ENCODE measurements at regions not wholly inside any gene's neighbourhood (a gene's known extent, or its start where the extent isn't known, plus 50 kb on each side); places are given as distances from the start of the nearest gene placed in this dataset.
"Not testable (repeated sequence)": the region's sequence is repeated elsewhere in the genome, so short reads cannot be mapped to it uniquely, and the experiment has no call there.

DNA sequence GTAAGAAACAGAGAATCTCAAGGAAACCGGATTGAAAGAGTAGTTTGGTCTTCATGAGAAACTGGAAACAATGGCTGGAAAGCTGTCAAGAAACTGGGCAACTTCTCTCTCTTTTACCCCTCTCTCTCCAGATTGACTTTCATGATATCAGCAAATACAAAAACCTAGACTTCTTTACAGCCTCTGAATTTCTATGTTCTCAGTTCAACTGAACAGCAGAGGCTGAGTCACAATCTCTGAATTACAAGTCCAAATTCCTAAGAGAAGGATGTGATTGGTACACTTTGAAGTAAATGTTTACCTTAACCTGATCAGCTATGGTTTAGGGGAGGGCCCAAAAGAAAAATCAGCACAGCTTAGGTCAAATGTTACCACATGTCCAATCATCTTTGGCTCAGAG lies 974.9 kb downstream of the RPA4 start:
- no peak for DNase-seq (ENCODE audit: low spot score)

GRCh38 chrX:97860226-97860625 lies 976.5 kb downstream of the RPA4 start:
- DNase-seq (ENCODE audit: low spot score): no peak

GRCh38 chrX:97863261-97863660 lies 979.6 kb downstream of the RPA4 start:
- DNase-seq (ENCODE audit: low spot score): no peak

GRCh38 chrX:97867266-97867665 lies 983.6 kb downstream of the RPA4 start:
- DNase-seq (ENCODE audit: low spot score): no peak

- DNase-seq (ENCODE audit: low spot score): no peak
These were observed 993.1 kb downstream of the RPA4 start for GRCh38 chrX:97876697-97877407.

DNA sequence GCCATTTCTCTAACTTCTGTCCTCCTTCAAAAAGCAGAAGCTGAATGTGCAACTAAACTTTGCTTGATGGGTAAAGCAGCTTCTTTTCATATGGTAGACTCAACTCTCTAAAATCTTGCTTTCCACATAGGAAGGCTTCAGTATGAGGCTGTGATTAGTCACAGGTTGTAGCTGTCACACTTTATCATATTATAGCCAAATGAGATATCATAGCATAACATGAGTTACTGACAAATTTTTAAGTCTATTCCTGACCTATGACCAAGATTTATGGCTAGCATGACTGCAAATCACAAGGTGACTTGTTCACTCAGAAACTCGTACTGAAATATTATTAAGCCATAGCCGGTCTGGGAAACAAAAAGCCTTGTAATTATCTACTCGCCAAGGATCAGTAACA lies 998.6 kb downstream of the RPA4 start:
- DNase-seq (ENCODE audit: low spot score): no peak

DNA sequence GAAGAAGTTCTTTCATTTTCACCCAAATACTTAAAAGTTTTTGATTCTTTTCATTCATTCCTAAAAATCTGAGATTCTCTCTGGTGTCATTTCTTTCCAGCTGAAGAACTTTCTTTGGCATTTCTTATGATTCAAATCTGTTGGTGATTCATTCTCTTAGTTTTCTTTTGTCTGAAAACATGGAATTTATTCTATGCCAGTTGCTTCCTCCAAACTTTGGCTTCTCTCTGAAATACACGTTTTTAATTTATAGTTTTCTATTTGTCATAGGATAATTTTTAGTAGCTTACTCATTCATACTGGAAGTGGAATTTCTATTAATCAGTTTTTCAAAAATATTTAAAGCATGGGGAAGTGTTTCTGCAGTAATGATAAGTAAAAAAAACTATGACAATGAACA lies 1012.0 kb downstream of the RPA4 start:
- DNase-seq (ENCODE audit: low spot score): peak; percentile 5

- no peak for DNase-seq (ENCODE audit: low spot score)
These were observed 1014.3 kb downstream of the RPA4 start for GRCh38 chrX:97897998-97898397.

GRCh38 chrX:97898798-97899197 lies 1015.1 kb downstream of the RPA4 start:
- peak; percentile 14 for DNase-seq (ENCODE audit: low spot score)

- no peak for DNase-seq (ENCODE audit: low spot score)
These were observed 1024.1 kb downstream of the RPA4 start for GRCh38 chrX:97907791-97908190.

- no peak for DNase-seq (ENCODE audit: low spot score)
These were observed 1025.5 kb downstream of the RPA4 start for GRCh38 chrX:97909245-97909644.

DNA sequence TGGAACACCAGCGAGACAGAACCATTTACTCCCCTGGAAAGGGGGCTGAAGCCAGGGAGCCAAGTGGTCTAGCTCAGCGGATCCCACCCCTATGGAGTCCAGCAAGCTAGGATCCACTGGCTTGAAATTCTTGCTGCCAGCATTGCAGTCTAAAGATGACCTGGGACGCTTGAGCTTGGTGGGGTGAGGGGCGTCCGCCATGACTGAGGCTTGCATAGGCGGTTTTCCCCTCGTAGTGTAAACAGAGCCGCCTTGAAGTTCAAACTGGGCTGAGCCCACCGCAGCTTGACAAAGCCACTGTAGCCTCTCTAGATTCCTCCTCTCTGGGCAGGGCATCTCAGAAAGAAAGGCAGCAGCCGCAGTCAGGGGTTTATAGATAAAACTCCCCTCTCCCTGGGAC lies 1031.7 kb downstream of the RPA4 start:
- DNase-seq (ENCODE audit: low spot score): not testable (repeated sequence)

- not testable (repeated sequence) for DNase-seq (ENCODE audit: low spot score)
These were observed 1037.5 kb downstream of the RPA4 start for GRCh38 chrX:97921223-97921622.

GRCh38 chrX:97931586-97931985 lies 1047.9 kb downstream of the RPA4 start:
- no peak for DNase-seq (ENCODE audit: low spot score)

DNA sequence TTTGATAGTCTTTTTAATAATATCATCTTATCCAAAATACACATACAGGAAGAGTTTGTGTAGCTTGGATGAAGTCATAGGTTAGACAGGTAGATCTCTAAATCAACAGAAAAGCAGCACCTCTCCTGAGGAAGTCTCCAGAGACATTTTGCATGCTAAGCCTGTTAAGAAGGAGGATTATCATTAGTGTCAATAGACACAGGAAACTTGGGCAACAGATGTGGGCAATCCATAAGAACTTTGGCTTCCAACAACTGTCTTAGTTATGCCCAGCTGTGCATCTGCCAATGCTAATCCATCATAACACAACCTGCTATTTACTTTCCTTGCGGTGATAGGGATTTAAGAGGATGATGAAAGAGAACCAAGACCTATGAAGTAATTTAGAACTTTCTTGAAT lies 1052.6 kb downstream of the RPA4 start:
- no peak for DNase-seq (ENCODE audit: low spot score)

GRCh38 chrX:97938706-97939105 lies 1055.0 kb downstream of the RPA4 start:
- no peak for DNase-seq (ENCODE audit: low spot score)

- DNase-seq (ENCODE audit: low spot score): no peak
These were observed 1084.9 kb downstream of the RPA4 start for GRCh38 chrX:97968376-97969163.

GRCh38 chrX:97984641-97985040 lies 1100.9 kb downstream of the RPA4 start:
- DNase-seq (ENCODE audit: low spot score): no peak

DNA sequence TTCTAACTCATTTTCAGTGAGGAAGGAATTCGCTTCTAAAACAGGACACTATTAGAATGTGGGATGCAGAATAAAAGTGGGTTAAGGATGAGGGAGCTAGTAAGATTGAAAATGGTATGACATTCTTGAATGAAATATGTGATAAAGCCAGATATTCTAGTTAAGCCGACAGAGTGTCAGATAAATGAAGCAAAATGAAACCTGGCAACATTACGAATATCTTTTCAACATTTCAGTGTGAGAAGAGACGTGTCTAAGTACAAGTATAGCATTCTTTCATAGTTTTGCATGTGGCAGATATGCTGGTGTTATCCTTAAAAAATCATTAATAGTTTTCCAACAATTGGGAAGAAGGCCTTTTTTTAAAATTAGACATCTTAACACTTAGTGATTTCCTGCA lies 1101.4 kb downstream of the RPA4 start:
- no peak for DNase-seq (ENCODE audit: low spot score)

GRCh38 chrX:97987979-97988378 lies 1104.3 kb downstream of the RPA4 start:
- DNase-seq (ENCODE audit: low spot score): no peak

DNA sequence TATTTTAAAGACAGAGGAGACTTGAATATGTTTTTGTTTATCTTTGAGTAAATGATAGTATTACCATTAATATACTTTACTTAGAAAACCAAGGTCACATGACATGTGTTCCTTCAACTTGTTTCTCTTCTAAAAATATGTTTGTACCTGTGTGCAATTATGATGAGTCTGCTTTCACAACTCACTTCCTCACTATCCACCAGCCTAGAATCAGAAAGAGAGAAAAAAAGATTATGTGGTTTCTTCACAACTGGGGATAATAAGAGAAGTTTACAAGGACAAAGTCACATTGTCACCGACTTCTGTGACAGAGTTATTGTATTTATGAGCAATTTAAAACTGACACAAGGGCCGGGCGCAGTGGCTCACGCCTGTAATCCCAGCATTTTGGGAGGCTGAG lies 1112.1 kb downstream of the RPA4 start:
- DNase-seq (ENCODE audit: low spot score): no peak

- no peak for DNase-seq (ENCODE audit: low spot score)
These were observed 1145.0 kb downstream of the RPA4 start for GRCh38 chrX:98028691-98029090.

- DNase-seq (ENCODE audit: low spot score): no peak
These were observed 1146.2 kb downstream of the RPA4 start for GRCh38 chrX:98029861-98030260.

DNA sequence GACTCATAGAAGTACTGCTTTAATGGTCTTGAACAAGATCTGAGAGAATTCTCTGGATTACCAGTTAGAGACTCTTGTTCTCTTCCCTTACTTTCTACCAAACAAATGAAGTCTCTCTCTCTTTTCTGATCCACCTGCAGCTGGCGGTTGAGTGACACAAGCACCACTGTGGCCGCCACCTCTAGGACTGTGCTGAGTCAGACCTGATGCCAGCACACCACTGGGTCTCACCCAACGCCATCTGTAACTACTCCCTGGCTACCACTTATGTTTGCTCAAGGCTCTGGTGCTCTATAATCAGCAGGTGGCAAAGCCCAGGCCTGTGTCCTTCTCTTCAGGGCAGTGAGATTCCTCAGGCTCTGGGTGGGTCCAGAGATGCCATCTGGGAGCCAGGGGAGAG lies 1173.5 kb downstream of the RPA4 start:
- no peak for DNase-seq (ENCODE audit: low spot score)
